Gastrocnemius medialis (tissue), 4 donors: ENCODE measurements at regions not wholly inside any gene's neighbourhood (a gene's known extent, or its start where the extent isn't known, plus 50 kb on each side); places are given as distances from the start of the nearest gene placed in this dataset.

Experiments
- ATAC-seq, 2 donors: fragments of 150-250 bp; one replicate each; pipeline ENCODE4 v1.9.1; 2016
- DNase-seq, 2 donors: peaks; one replicate each; pipeline ENCODE4 v3.0.0-alpha.2; 2019
- H3K27ac ChIP-seq, 4 donors: fragments of 200-600 bp; sonication (generic); 1 replicate in 1 of 4; 2 replicates in 3 of 4; pipeline ENCODE4 v1.5.1; 2016 to 2018; ENCODE audit warnings: mild to moderate bottlenecking in 2 of 4, moderate library complexity in 1 of 4
- H3K27me3 ChIP-seq, 3 donors: fragments of 200-600 bp; sonication (generic) in 2 of 3; 1 replicate in 1 of 3; 2 replicates in 2 of 3; pipeline versions ENCODE4 v1.5.1 to v1.6.0; 2016 to 2019; ENCODE audit warnings: mild to moderate bottlenecking in 1 of 3, moderate library complexity in 1 of 3
- H3K36me3 ChIP-seq, 2 donors: fragments of 200-600 bp; sonication (generic) in 1 of 2; one replicate each; pipeline ENCODE4 v1.5.1; 2017 to 2018
- H3K4me1 ChIP-seq, 2 donors: fragments of 200-600 bp; sonication (generic) in 1 of 2; one replicate each; pipeline ENCODE4 v1.5.1; 2016 to 2017; ENCODE audit warnings: mild to moderate bottlenecking in 2 of 2
- H3K4me3 ChIP-seq, 4 donors: fragments of 200-600 bp; sonication (generic) in 3 of 4; 1 replicate in 1 of 4; 2 replicates in 3 of 4; pipeline ENCODE4 v1.5.1; 2016 to 2019; ENCODE audit warnings: mild to moderate bottlenecking in 2 of 4
- H3K9me3 ChIP-seq, 3 donors: fragments of 200-600 bp; sonication (generic) in 2 of 3; 1 replicate in 1 of 3; 2 replicates in 2 of 3; pipeline ENCODE4 v1.5.1; 2016 to 2019
- POLR2A ChIP-seq, 2 donors: fragments of 450-650 bp; IDR thresholded peaks; one replicate each; pipeline ENCODE4 v1.6.1; 2017; ENCODE audit warnings: antibody characterized with exemption in 2 of 2, mild to moderate bottlenecking in 2 of 2, moderate library complexity in 2 of 2
- in situ Hi-C, 4 donors: fragments of 200-750 bp; cut with MboI; loops; one replicate each; pipeline versions ENCODE4 v1.15.0 to v1.8.0; 2017; ENCODE audit warnings: low sequenced_read_pairs in 4 of 4
- intact Hi-C: fragments of 100-400 bp; cut with DNase I; formaldehyde crosslinking; loops from one replicate; pipeline ENCODE4 v1.15.1; 2023; ENCODE audit warnings: low total_unique reads
- TF ChIP-seq, protein P1 (sequence below), 5 experiments: fragments of 450-650 bp in 3 of 5; fragments of 200-600 bp in 2 of 5; sonication (generic) in 2 of 5; IDR thresholded peaks in 4 of 5; conservative IDR thresholded peaks in 1 of 5; 1 replicate in 4 of 5; 2 replicates in 1 of 5; pipeline ENCODE4 v1.5.1; 2016 to 2019; ENCODE audit warnings: antibody characterized with exemption in 5 of 5, mild to moderate bottlenecking in 3 of 5, moderate library complexity in 3 of 5

DNA sequence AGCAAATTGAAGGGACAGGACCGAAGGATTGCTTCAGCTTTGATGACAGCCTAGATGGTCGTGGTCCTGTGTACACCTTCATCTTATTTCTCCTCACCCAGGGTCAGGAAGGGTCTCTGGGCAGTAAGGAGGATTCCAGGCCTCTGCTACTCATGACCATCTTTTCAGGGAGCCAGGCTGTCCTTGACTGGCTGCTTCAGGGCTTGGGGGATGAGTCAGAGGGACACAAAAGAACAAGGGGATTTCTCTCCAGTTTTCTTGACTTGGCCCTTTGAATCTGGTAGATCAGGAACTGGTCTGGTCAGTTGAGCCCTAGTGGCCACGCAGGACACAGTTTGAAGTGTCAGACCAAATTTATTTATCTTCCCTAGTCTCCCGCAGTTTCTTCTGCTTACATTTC lies 402.1 kb upstream of the CHD6 start:
- no peak for TF ChIP-seq POLR2A (IDR thresholded peaks at IDR 0.05)
- TF ChIP-seq, protein P1, sequence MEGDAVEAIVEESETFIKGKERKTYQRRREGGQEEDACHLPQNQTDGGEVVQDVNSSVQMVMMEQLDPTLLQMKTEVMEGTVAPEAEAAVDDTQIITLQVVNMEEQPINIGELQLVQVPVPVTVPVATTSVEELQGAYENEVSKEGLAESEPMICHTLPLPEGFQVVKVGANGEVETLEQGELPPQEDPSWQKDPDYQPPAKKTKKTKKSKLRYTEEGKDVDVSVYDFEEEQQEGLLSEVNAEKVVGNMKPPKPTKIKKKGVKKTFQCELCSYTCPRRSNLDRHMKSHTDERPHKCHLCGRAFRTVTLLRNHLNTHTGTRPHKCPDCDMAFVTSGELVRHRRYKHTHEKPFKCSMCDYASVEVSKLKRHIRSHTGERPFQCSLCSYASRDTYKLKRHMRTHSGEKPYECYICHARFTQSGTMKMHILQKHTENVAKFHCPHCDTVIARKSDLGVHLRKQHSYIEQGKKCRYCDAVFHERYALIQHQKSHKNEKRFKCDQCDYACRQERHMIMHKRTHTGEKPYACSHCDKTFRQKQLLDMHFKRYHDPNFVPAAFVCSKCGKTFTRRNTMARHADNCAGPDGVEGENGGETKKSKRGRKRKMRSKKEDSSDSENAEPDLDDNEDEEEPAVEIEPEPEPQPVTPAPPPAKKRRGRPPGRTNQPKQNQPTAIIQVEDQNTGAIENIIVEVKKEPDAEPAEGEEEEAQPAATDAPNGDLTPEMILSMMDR (IDR thresholded peaks at IDR 0.05 in 4 of 5, conservative IDR thresholded peaks at IDR 0.05 in 1 of 5), result no peak
- DNase-seq (no peak), ATAC-seq (no peak)
- in situ Hi-C loops, result no loop called here
- Histone ChIP-seq H3K36me3 (no peaks in the 10 kb centered on the region), H3K27ac (no peak overlapping the region), H3K4me1 (no peaks in the 10 kb centered on the region), H3K27me3 (no peaks in the 10 kb centered on the region), H3K4me3 (no peak overlapping the region), H3K9me3 (no peaks in the 10 kb centered on the region)
- intact Hi-C loops, result no loop called here

DNA sequence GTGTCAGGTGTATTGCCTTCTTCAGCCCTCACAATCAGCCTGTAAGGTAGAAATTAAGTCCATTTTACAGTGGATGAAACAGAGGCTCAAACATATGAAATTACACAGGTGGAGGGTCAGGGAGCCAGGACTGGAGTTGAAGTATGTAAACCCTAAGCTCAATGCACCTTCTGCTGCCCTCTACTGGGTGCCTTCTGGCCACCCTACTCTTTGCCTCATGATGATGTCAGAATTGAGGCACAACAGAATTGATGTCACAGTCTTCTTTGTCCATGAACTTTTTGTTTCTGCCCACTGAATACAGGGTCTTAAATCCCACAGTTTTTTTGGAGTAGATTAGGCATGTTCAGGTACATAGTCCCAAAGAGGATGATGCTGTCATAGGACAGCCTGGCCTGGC lies 400.8 kb upstream of the CHD6 start:
- intact Hi-C loops (no loop called here), in situ Hi-C loops (no loop called here)
- Histone ChIP-seq H3K27ac (no peak overlapping the region), H3K36me3 (no peaks in the 10 kb centered on the region), H3K27me3 (no peaks in the 10 kb centered on the region), H3K4me1 (no peaks in the 10 kb centered on the region), H3K4me3 (no peak overlapping the region), H3K9me3 (no peaks in the 10 kb centered on the region)
- no peak for TF ChIP-seq POLR2A (IDR thresholded peaks at IDR 0.05)
- ATAC-seq (no peak), DNase-seq (no peak)

GRCh38 chr20:42010090-42010489 lies 391.9 kb upstream of the CHD6 start:
- H3K4me3 ChIP-seq, result no peak overlapping the region
- TF ChIP-seq, protein P1 (IDR thresholded peaks at IDR 0.05 in 4 of 5, conservative IDR thresholded peaks at IDR 0.05 in 1 of 5), result no peak
- TF ChIP-seq POLR2A (IDR thresholded peaks at IDR 0.05), result no peak
- H3K27ac ChIP-seq, result no peak overlapping the region
- no peaks in the 10 kb centered on the region for H3K27me3 ChIP-seq
- no peaks in the 10 kb centered on the region for H3K9me3 ChIP-seq
- no peak for DNase-seq
- in situ Hi-C loops (no loop called here), intact Hi-C loops (no loop called here)
- ATAC-seq, result no peak
- no peaks in the 10 kb centered on the region for H3K4me1 ChIP-seq
- H3K36me3 ChIP-seq, result no peaks in the 10 kb centered on the region

DNA sequence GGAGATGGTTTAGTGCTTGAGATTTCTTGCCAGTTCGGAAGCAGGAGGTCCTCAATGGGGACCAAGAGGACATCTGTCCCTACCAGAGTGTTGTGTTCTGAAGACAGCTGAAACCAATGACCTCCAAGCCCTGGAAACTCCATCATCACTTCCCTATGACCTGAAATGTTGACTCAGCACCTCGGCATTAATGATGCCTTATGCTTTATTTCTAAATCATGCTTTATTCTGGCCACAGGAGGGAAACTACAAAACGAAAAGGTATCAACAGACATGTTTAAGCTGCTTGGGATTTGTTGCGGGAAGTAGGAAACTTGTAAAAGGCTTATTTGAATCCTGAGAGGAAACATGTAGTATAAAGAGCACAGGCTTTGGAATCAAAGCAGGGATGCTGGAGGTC lies 389.1 kb upstream of the CHD6 start:
- H3K27me3 ChIP-seq, result no peaks in the 10 kb centered on the region
- H3K27ac ChIP-seq, result no peak overlapping the region
- in situ Hi-C loops, result no loop called here
- TF ChIP-seq POLR2A (IDR thresholded peaks at IDR 0.05), result no peak
- TF ChIP-seq, protein P1 (IDR thresholded peaks at IDR 0.05 in 4 of 5, conservative IDR thresholded peaks at IDR 0.05 in 1 of 5), result no peak
- H3K4me1 ChIP-seq, result no peaks in the 10 kb centered on the region
- no peak overlapping the region for H3K4me3 ChIP-seq
- no peaks in the 10 kb centered on the region for H3K36me3 ChIP-seq
- intact Hi-C loops, result no loop called here
- no peak for ATAC-seq
- no peak for DNase-seq
- H3K9me3 ChIP-seq, result no peaks in the 10 kb centered on the region

GRCh38 chr20:42005211-42005610 lies 387.0 kb upstream of the CHD6 start:
- no peak for DNase-seq
- intact Hi-C loops, result no loop called here
- Histone ChIP-seq H3K4me1 (no peaks in the 10 kb centered on the region), H3K4me3 (no peak overlapping the region), H3K27me3 (no peaks in the 10 kb centered on the region), H3K36me3 (no peaks in the 10 kb centered on the region), H3K9me3 (no peaks in the 10 kb centered on the region), H3K27ac (no peak overlapping the region)
- TF ChIP-seq, protein P1 (IDR thresholded peaks at IDR 0.05 in 4 of 5, conservative IDR thresholded peaks at IDR 0.05 in 1 of 5), result no peak
- no peak for TF ChIP-seq POLR2A (IDR thresholded peaks at IDR 0.05)
- in situ Hi-C loops, result no loop called here
- ATAC-seq, result no peak
